ENCODE measurements at regions not wholly inside any gene's neighbourhood (a gene's known extent, or its start where the extent isn't known, plus 50 kb on each side); places are given as distances from the start of the nearest gene placed in this dataset.
"Not testable (repeated sequence)": the region's sequence is repeated elsewhere in the genome, so short reads cannot be mapped to it uniquely, and the experiment has no call there.

GRCh38 chr6:137700161-137700560, 166.9 kb upstream of the TNFAIP3 start:
- no peak for DNase-seq (ENCODE audit: low read depth)
- in situ Hi-C loops (cut with HindIII; ENCODE audit: low pct_unique_long_range_greater_than_20kb, low sequenced_read_pairs) = no loop called here

GRCh38 chr6:137700751-137701477, 166.1 kb upstream of the TNFAIP3 start:
- in situ Hi-C loops (cut with HindIII; ENCODE audit: low pct_unique_long_range_greater_than_20kb, low sequenced_read_pairs) = no loop called here
- DNase-seq (ENCODE audit: low read depth) = no peak

DNA sequence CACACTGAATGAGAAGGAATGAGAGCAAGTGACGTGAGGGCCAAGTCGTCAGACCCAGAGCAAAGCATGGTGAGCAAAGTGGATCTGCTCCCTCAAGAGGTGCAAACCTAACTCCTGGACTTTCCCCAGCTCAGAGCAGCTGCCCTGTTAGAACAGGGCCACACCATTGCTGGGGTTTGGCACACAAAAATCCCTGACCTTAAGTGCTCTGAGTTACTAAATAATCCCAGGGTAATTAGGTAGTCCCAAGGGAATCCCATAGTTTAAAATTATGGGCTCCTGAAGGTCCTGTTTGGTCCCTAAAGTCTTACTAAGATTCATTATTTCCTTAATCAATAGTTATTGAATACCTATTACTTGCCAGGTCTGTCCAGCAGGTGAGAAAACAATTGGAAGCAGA, 165.1 kb upstream of the TNFAIP3 start:
- DNase-seq (ENCODE audit: low read depth) = no peak
- in situ Hi-C loops (cut with HindIII; ENCODE audit: low pct_unique_long_range_greater_than_20kb, low sequenced_read_pairs) = no loop called here

DNA sequence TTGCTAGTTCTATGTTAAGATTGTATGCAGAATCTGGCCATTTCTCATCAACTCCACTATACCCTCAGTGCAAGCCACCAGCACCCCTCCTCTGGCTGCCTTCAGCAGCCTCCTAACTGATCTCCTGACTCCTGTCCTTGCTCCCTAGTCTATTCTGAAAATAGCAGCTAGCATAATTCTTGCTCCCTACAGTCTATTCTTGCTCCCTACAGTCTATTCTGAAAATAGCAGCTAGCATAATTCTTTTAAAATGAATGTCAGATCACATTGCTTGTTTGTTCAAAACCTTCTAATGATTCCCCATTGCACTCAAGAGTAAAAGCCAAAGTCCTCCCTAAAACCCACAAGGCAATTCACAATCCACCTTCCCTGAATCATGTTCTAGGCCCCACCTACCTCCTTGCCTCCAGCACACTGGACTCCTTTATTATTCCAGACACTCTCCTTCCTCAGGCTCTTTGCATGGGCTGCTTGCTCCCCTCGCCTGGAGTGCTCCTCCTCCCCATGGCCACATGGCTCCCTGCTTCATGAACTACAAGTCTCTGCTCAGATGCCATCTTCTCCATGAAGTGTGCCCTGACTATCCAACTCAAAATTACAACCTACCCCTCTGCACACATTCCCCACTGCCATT, 164.2 kb upstream of the TNFAIP3 start:
- no peak for DNase-seq (ENCODE audit: low read depth)
- in situ Hi-C loops (cut with HindIII; ENCODE audit: low pct_unique_long_range_greater_than_20kb, low sequenced_read_pairs) = no loop called here

DNA sequence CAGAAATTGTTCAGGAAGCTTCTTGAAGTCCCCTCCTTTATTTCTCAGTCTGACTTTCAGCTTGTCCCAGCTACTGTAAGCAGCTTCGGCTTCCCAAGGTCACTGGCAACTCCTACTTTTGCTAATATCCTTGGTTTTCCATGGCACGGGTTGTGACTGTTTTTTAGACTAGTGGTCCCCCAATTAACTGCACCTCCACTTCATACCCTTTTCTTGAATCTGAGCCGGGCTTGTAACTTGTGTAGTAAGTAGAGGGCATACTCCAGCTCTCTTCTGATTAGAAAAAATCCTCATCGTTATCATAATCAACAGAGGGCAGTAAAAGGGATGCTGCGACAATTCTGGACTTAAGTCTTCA, 162.3 kb upstream of the TNFAIP3 start:
- no peak for DNase-seq (ENCODE audit: low read depth)
- in situ Hi-C loops (cut with HindIII; ENCODE audit: low pct_unique_long_range_greater_than_20kb, low sequenced_read_pairs) = no loop called here

DNA sequence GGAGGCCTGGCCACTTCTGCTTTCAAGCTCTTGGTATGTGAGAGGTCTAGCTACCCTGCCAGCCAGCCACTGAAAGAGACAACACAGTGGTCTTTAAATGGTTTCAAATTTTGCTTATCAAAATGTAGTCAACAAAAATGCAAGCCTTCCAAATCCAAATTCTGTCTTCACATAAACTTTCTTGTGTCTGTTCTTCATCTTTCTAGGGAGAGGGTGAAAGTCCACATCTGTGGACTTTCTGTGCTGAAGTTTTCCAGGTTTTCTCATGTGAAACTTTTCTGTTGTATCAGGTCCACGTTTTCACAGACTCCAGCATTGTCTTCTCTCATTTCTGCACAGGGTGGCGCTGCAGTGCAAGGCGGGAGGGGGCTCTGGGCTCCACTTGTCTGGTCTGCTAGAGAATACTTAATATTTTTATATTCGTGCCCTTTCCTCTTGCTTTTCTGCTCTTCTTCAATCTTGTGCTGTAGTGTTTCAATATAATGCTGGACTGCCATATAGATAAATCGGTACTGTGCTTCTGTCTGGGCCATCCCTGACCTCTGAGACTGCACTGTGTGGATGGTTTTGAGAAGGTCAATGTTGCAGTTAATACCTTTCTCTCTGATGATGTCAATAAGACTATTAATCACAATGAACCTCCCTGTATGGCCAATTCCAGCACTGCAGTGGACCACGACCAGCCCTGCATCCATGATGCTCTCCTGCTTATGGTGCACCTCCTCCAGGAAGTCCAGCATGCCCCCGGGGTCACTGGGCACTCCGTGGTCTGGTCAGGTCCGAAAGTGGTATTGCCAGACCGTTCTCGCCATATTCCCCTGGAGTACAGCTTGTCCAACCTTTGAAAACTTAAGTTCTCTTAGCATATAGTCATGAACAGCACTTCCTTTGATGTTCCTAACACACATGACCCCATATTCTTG, 161.6 kb upstream of the TNFAIP3 start:
- DNase-seq (ENCODE audit: low read depth) = peak; percentile 47
- in situ Hi-C loops (cut with HindIII; ENCODE audit: low pct_unique_long_range_greater_than_20kb, low sequenced_read_pairs) = no loop called here

DNA sequence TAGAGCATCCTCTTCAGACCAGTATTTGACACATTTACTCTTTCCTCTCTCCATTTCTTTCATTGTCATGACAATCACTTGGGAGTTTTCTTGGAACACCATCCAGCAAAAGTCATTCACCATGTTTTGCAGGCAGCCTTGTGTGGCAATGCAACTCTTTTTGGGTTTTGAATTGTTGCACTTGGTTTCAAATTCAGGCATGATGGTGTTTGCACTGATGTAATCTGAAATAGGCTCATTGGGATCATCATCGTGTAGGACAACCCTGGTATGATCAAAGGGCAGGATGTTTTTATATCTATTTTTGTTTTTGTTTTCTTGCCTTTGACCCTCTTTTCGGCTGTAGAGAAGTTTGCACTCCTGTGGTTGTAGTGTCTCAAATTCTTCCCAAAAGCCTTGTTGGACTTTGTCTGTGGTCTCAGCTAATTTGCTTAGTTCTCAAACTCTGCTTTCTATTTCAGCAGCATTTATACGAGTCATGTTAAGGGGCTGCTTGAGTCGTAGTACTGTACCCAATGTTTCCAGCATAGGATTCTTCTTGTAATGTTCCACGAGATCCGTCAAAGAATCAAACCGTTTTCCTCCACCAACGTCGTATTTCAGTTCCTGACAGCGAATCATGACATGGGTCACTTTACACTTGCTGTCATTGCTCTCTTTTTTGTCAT, 160.8 kb upstream of the TNFAIP3 start:
- in situ Hi-C loops (cut with HindIII; ENCODE audit: low pct_unique_long_range_greater_than_20kb, low sequenced_read_pairs) = no loop called here
- DNase-seq (ENCODE audit: low read depth) = no peak

- DNase-seq (ENCODE audit: low read depth) = no peak
- in situ Hi-C loops (cut with HindIII; ENCODE audit: low pct_unique_long_range_greater_than_20kb, low sequenced_read_pairs) = no loop called here
Observed at GRCh38 chr6:137707038-137707589, 159.9 kb upstream of the TNFAIP3 start.

- in situ Hi-C loops (cut with HindIII; ENCODE audit: low pct_unique_long_range_greater_than_20kb, low sequenced_read_pairs) = no loop called here
- DNase-seq (ENCODE audit: low read depth) = peak; percentile 82
Observed at GRCh38 chr6:137707590-137708360, 159.3 kb upstream of the TNFAIP3 start.

GRCh38 chr6:137708481-137708880, 158.6 kb upstream of the TNFAIP3 start:
- in situ Hi-C loops (cut with HindIII; ENCODE audit: low pct_unique_long_range_greater_than_20kb, low sequenced_read_pairs) = no loop called here
- DNase-seq (ENCODE audit: low read depth) = no peak

GRCh38 chr6:137709424-137710236, 157.4 kb upstream of the TNFAIP3 start:
- in situ Hi-C loops (cut with HindIII; ENCODE audit: low pct_unique_long_range_greater_than_20kb, low sequenced_read_pairs) = no loop called here
- DNase-seq (ENCODE audit: low read depth) = no peak

DNA sequence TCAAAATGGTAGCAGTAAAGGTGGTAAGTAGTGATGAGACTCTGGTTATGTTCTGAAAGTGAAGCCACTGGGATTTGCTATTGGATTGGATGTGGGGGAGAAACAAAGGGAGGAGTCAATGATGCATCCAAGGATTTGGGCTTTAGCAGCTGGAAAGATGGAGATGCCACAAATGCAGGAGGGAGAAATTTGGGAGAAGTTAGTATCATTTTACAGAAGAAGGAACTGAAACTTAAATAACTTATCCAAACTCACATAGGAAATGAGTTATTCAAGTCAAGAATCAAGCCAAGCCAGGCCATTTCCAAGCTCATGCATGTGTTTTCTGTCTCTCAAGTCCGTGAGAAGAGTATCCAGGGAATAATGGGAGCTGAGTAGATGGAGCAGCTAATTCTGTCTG, 155.1 kb upstream of the TNFAIP3 start:
- in situ Hi-C loops (cut with HindIII; ENCODE audit: low pct_unique_long_range_greater_than_20kb, low sequenced_read_pairs) = no loop called here
- no peak for DNase-seq (ENCODE audit: low read depth)

- no peak for DNase-seq (ENCODE audit: low read depth)
- in situ Hi-C loops (cut with HindIII; ENCODE audit: low pct_unique_long_range_greater_than_20kb, low sequenced_read_pairs) = no loop called here
Observed at GRCh38 chr6:137712587-137712986, 154.5 kb upstream of the TNFAIP3 start.

GRCh38 chr6:137715589-137716045, 151.4 kb upstream of the TNFAIP3 start:
- in situ Hi-C loops (cut with HindIII; ENCODE audit: low pct_unique_long_range_greater_than_20kb, low sequenced_read_pairs) = no loop called here
- DNase-seq (ENCODE audit: low read depth) = no peak

DNA sequence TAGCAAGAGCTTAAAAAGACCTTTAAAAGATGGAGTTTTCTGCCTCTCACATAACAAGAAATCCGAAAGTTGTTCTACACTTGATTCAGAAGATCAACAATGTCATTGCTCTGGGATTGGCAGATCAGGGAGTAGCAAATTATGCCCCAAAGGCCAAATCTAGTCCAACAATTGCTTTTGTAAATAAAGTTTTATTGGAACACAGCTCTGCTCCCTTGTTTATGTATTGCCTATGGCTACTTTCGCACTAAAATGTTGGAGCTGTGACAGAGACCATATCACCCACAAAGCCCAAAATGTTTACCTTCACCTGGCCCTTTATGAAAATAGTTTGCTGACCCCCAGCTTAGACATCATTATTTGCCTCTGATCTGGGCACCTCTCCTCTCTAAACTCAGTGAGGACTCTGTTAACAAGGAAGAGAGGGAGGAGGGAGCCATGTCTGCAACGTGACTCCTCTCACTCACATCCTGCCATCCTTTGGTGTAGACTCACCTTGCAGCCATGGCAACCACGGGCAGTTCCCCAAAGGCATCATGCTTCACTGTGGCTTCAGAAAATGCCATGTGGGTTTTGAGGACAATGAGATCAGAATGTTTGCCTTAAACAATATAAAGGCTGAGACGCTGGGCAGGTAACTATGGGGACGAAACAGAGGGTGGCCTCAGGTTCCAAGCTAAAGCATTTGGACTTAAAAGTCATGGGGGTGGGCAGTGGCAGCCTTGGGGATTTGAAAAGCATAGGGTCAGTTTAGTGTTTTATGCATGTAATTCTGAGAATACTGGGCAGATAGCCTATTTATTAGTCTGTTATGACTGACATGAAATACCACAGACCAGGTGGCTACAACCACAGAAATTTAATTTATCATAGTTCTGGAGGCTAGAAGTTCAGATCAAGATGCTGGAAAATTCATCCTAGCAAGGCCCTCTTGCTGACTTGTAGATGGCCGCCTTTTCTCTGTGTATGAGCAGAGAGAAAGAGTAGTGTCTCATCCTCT, 149.7 kb upstream of the TNFAIP3 start:
- in situ Hi-C loops (cut with HindIII; ENCODE audit: low pct_unique_long_range_greater_than_20kb, low sequenced_read_pairs) = no loop called here

GRCh38 chr6:137718903-137719302, 148.2 kb upstream of the TNFAIP3 start:
- in situ Hi-C loops (cut with HindIII; ENCODE audit: low pct_unique_long_range_greater_than_20kb, low sequenced_read_pairs); DNase-seq (ENCODE audit: low read depth): not testable (repeated sequence)

More for the DNA sequence above, 149.7 kb upstream of the TNFAIP3 start:
- no peak for DNase-seq (ENCODE audit: low read depth)

All from Caki2 (cell line).